Activated CD8-positive, alpha-beta T cell treated with anti-CD3 and anti-CD28 coated beads, Interleukin-2, amount 10 ng/mL, durations not matched to agents 7 days and 5 days (primary cell): ENCODE measurements at regions not wholly inside any gene's neighbourhood (a gene's known extent, or its start where the extent isn't known, plus 50 kb on each side); places are given as distances from the start of the nearest gene placed in this dataset.
"Not testable (repeated sequence)": the region's sequence is repeated elsewhere in the genome, so short reads cannot be mapped to it uniquely, and the experiment has no call there.

ENCODE experiments used
- ATAC-seq: fragments of 150-1000 bp; cut with Tn5 transposase; one replicate; pipeline ENCODE4 v1.10.0; 2021; ENCODE audit warnings: moderate library complexity
- CTCF ChIA-PET: fragments of 350-600 bp; sonication (Branson Sonifier 250); formaldehyde crosslinking; loops from one replicate; lab custom pipeline; 2021; ENCODE audit warnings: antibody characterized with exemption; lab: Charles Lee
- POLR2A ChIA-PET: fragments of 350-600 bp; sonication (Branson Sonifier 250); formaldehyde crosslinking; loops from one replicate; lab custom pipeline; 2021; ENCODE audit warnings: antibody characterized with exemption; lab: Charles Lee
- DNase-seq: peaks from one replicate; pipeline ENCODE4 v3.0.0-alpha.2; 2020
- H3K27ac Mint-ChIP-seq: one replicate; pipeline ENCODE4 v1.8.0; 2021; ENCODE audit warnings: mild to moderate bottlenecking, mixed read lengths
- H3K27me3 Mint-ChIP-seq: one replicate; pipeline ENCODE4 v1.8.0; 2021; ENCODE audit warnings: low read depth, mixed read lengths
- H3K36me3 Mint-ChIP-seq: one replicate; pipeline ENCODE4 v1.8.0; 2021; ENCODE audit warnings: low read depth, mixed read lengths
- H3K4me1 Mint-ChIP-seq: one replicate; pipeline ENCODE4 v1.8.0; 2021; ENCODE audit warnings: low read depth, mixed read lengths
- H3K4me3 Mint-ChIP-seq: one replicate; pipeline ENCODE4 v1.8.0; 2021; ENCODE audit warnings: mild to moderate bottlenecking, mixed read lengths
- H3K9me3 Mint-ChIP-seq: one replicate; pipeline ENCODE4 v1.8.0; 2022; ENCODE audit warnings: mixed read lengths; ENCODE audit not compliant: insufficient read depth

DNA sequence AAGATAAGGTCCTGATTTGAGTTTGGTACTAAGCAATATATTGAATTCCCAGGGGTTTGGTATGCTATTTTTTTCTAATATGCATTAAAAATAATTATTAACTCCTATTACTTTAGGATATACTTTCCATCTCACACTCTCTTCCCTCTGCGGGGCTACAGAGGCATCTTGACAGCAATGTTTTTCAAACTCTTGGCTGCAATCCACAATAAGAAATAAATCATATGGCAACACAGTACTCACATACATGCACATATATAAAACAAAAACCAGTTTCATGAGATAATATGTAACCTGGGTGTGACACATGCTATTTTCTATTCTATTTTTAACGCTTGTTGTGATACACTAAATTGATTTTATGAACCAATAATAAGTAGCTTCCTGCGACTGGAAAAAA lies 189.5 kb downstream of the UNC5CL start:
- Mint-ChIP-seq H3K27ac (no peak overlapping the region), H3K27me3 (peaks cover 12% of the 10 kb centered on the region), H3K36me3 (no peaks in the 10 kb centered on the region), H3K9me3 (no peaks in the 10 kb centered on the region), H3K4me1 (peaks cover 9% of the 10 kb centered on the region), H3K4me3 (no peak overlapping the region)
- ChIA-PET POLR2A (no interaction called here), CTCF (no interaction called here)
- no peak for DNase-seq
- ATAC-seq: no peak

DNA sequence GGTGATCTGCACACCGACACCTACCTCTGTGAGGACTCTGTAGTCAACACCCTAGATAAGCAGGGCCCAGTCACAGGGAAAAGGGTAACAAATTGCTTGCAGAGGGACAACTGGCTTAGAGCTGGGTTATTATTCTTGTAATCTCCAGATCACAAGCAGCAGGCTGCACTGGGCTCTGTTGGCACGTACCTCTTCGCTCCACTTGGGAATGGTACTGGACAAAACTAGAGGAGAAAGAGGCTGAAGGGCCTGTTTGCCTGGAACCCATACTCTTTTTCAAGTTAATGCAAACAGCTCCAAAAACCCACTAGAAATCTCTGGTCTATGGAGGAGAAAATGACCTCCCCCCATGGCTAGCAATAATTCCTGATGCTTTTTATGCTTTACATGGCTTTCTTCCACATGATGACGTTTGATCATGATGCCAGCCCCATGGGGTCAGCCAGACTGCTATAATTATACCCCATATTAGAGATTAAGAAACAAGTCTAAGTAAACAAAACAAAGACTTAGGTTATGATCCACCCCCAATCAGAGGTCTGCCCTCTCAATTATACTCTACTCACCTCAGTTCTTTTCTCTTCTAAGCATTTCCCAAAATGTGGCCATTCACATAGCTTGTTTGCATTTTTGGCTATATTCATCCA lies 190.0 kb downstream of the UNC5CL start:
- H3K27me3 Mint-ChIP-seq: peaks cover 15% of the 10 kb centered on the region
- peaks cover 9% of the 10 kb centered on the region for H3K4me1 Mint-ChIP-seq
- POLR2A ChIA-PET: no interaction called here
- no peaks in the 10 kb centered on the region for H3K9me3 Mint-ChIP-seq
- H3K27ac Mint-ChIP-seq: no peak overlapping the region
- no peaks in the 10 kb centered on the region for H3K36me3 Mint-ChIP-seq
- DNase-seq (no peak), ATAC-seq (no peak)
- CTCF ChIA-PET: no interaction called here
- H3K4me3 Mint-ChIP-seq: no peak overlapping the region

- no peak for ATAC-seq
- POLR2A ChIA-PET: interaction anchor here (0.8 kb wide), 1 partner anchor 180 kb away, joined by 3 read pairs; no protein-coding TSS in a partner anchor
- CTCF ChIA-PET: interaction anchor here (1.3 kb wide), 1 partner anchor 64 kb away, joined by 3 read pairs; no protein-coding TSS in a partner anchor
- Mint-ChIP-seq H3K9me3 (no peaks in the 10 kb centered on the region), H3K4me3 (no peak overlapping the region), H3K27ac (no peak overlapping the region), H3K36me3 (no peaks in the 10 kb centered on the region), H3K27me3 (peaks cover 20% of the 10 kb centered on the region), H3K4me1 (peaks cover 6% of the 10 kb centered on the region)
- no peak for DNase-seq
These were observed 191.0 kb downstream of the UNC5CL start for GRCh38 chr6:40848038-40848437.

DNA sequence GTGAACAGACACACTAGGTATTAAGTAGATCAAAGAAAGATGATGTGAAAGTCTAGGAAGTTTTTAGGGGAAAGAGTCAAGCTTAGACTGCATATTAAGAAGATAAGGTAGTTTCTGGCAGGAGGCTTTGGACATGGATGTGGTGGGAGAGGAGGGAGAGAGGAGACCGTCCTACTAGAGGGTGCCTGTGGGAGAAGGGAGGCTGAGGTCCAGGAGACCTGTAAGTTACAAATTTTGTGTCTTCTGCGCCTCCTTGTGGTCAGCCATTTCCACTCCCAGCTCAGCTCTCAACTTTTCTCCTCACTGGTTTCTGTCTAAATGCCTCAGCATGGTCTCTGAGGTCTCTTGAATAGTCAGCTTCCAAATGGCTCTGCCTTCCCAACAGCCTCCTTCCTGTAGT lies 193.5 kb downstream of the UNC5CL start:
- Mint-ChIP-seq H3K4me1 (peaks cover 3% of the 10 kb centered on the region), H3K4me3 (no peak overlapping the region), H3K36me3 (no peaks in the 10 kb centered on the region), H3K9me3 (no peaks in the 10 kb centered on the region), H3K27me3 (peaks cover 34% of the 10 kb centered on the region), H3K27ac (no peak overlapping the region)
- DNase-seq (peak; percentile 48), ATAC-seq (no peak)
- POLR2A ChIA-PET: no interaction called here
- CTCF ChIA-PET: interaction anchor here (0.9 to 2.0 kb wide), 6 partner anchors 9 to 517 kb away, joined by 3 to 6 read pairs (median 3); no protein-coding TSS in a partner anchor

DNA sequence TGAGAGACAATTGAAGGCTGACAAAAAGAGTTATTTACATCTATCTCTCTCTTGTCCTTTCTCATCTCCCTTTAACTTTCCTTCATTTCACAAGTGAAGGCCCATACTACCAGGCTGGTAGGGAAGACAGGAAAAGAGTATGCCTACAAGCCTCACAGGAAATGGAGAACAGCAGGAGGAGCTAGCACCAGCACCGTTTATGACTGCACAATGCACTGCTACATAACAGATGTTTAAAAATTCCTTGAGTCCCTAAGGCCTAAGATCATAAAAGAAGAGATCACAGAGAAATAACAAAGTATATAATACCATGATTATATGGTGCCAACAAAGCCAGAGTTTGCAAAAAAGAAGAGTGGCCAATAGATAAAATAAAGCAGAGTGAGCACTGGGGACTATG lies 194.8 kb downstream of the UNC5CL start:
- Mint-ChIP-seq H3K4me1 (peaks cover 3% of the 10 kb centered on the region), H3K27me3 (peaks cover 37% of the 10 kb centered on the region), H3K9me3 (no peaks in the 10 kb centered on the region), H3K4me3 (no peak overlapping the region), H3K27ac (no peak overlapping the region), H3K36me3 (no peaks in the 10 kb centered on the region)
- no peak for DNase-seq
- no peak for ATAC-seq
- ChIA-PET POLR2A (no interaction called here), CTCF (interaction anchor here (0.8 kb wide), 1 partner anchor 10 kb away, joined by 3 read pairs; no protein-coding TSS in a partner anchor)

DNA sequence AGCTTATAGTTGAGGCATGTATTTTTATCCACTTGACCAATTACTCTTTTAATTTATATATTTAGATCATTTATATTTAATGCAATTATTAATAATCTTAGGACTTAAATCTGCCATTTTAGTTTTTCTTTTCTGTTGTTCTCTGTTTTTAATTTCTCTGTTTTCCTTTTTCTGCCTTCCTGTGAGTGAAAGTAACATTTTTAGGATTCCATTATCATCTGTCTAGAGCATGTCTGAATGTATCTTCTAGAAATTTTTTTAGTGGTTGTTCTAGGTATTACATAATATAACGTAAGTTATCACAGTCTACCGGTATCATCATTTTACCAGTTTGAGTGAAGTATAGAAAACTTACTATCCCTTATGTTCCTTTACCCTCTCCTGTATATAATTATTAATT lies 197.3 kb downstream of the UNC5CL start:
- ATAC-seq: no peak
- no peak overlapping the region for H3K4me3 Mint-ChIP-seq
- H3K9me3 Mint-ChIP-seq: no peaks in the 10 kb centered on the region
- no peaks in the 10 kb centered on the region for H3K36me3 Mint-ChIP-seq
- H3K27ac Mint-ChIP-seq: no peak overlapping the region
- peaks cover 43% of the 10 kb centered on the region for H3K27me3 Mint-ChIP-seq
- DNase-seq: no peak
- peaks cover 3% of the 10 kb centered on the region for H3K4me1 Mint-ChIP-seq
- POLR2A ChIA-PET: no interaction called here
- CTCF ChIA-PET: interaction anchor here (2.2 kb wide), 1 partner anchor 10 kb away, joined by 6 read pairs; no protein-coding TSS in a partner anchor

- Mint-ChIP-seq H3K9me3 (no peaks in the 10 kb centered on the region), H3K4me3 (no peak overlapping the region), H3K36me3 (no peaks in the 10 kb centered on the region), H3K4me1 (no peaks in the 10 kb centered on the region), H3K27ac (no peak overlapping the region), H3K27me3 (peaks cover 42% of the 10 kb centered on the region)
- ChIA-PET POLR2A (no interaction called here), CTCF (no interaction called here)
- no peak for ATAC-seq
- DNase-seq: no peak
These were observed 206.3 kb downstream of the UNC5CL start for GRCh38 chr6:40832691-40833090.

GRCh38 chr6:40831381-40831780 lies 207.6 kb downstream of the UNC5CL start:
- ATAC-seq (no peak), DNase-seq (no peak)
- H3K4me1 Mint-ChIP-seq: no peaks in the 10 kb centered on the region
- peaks cover 44% of the 10 kb centered on the region for H3K27me3 Mint-ChIP-seq
- no peaks in the 10 kb centered on the region for H3K36me3 Mint-ChIP-seq
- no peaks in the 10 kb centered on the region for H3K9me3 Mint-ChIP-seq
- POLR2A ChIA-PET: no interaction called here
- CTCF ChIA-PET: interaction anchor here (1.2 kb wide), 1 partner anchor 16 kb away, joined by 3 read pairs; no protein-coding TSS in a partner anchor
- no peak overlapping the region for H3K27ac Mint-ChIP-seq
- H3K4me3 Mint-ChIP-seq: no peak overlapping the region

DNA sequence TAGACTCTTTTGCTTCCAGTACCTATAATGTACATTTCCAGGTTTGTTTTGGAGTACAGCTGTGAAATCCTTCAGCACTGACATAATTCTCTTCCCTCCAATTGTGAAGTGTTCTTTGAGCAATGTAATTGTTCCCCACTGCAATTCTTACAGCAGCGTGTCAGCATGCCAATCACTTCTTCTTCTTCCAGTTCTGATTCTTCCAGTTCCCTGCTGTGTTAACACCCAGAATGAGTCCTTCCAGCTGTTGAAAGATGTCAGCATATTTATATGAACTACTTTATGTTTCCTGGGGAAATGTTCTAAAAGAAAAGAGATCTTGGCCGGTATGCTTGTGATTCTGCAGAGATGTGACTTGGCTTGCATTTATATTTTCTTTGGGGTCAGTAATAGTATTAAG lies 213.9 kb downstream of the UNC5CL start:
- DNase-seq (no peak), ATAC-seq (no peak)
- ChIA-PET CTCF (no interaction called here), POLR2A (no interaction called here)
- no peaks in the 10 kb centered on the region for H3K9me3 Mint-ChIP-seq
- no peak overlapping the region for H3K27ac Mint-ChIP-seq
- peaks cover 33% of the 10 kb centered on the region for H3K27me3 Mint-ChIP-seq
- no peaks in the 10 kb centered on the region for H3K36me3 Mint-ChIP-seq
- H3K4me3 Mint-ChIP-seq: no peak overlapping the region
- H3K4me1 Mint-ChIP-seq: no peaks in the 10 kb centered on the region

GRCh38 chr6:40823917-40824891 lies 214.8 kb downstream of the UNC5CL start:
- H3K9me3 Mint-ChIP-seq, H3K4me1 Mint-ChIP-seq, H3K36me3 Mint-ChIP-seq, H3K4me3 Mint-ChIP-seq, H3K27ac Mint-ChIP-seq, POLR2A ChIA-PET, CTCF ChIA-PET: not testable (repeated sequence)
- H3K27me3 Mint-ChIP-seq: peaks cover 33% of the 10 kb centered on the region
- peak; percentile 47 for ATAC-seq
- DNase-seq: peak; percentile 51

GRCh38 chr6:40822619-40823018 lies 216.4 kb downstream of the UNC5CL start:
- Mint-ChIP-seq H3K27ac (no peak overlapping the region), H3K4me1 (no peaks in the 10 kb centered on the region), H3K27me3 (peaks cover 30% of the 10 kb centered on the region), H3K4me3 (no peak overlapping the region), H3K9me3 (no peaks in the 10 kb centered on the region), H3K36me3 (no peaks in the 10 kb centered on the region)
- ATAC-seq: no peak
- POLR2A ChIA-PET: no interaction called here
- DNase-seq: no peak
- CTCF ChIA-PET: interaction anchor here (0.6 to 1.2 kb wide), 4 partner anchors 42 to 235 kb away, joined by 3 read pairs; partner anchors contain the start of gene LRFN2
